DMS79 (cell line): ENCODE measurements at regions not wholly inside any gene's neighbourhood (a gene's known extent, or its start where the extent isn't known, plus 50 kb on each side); places are given as distances from the start of the nearest gene placed in this dataset.

Experiments
- DNase-seq: peaks from one replicate; lab custom pipeline; 2025; lab: John Stamatoyannopoulos, UW

- no peak for DNase-seq
These were observed 299.5 kb downstream of the BUD13 start for GRCh38 chr11:116473206-116473769.

- no peak for DNase-seq
These were observed 300.1 kb downstream of the BUD13 start for GRCh38 chr11:116472651-116473050.

GRCh38 chr11:116471608-116472256 is 301.1 kb downstream of the BUD13 start:
- no peak for DNase-seq

GRCh38 chr11:116468699-116469098 is 304.1 kb downstream of the BUD13 start:
- no peak for DNase-seq

- no peak for DNase-seq
These were observed 305.0 kb downstream of the BUD13 start for GRCh38 chr11:116467823-116468222.

- no peak for DNase-seq
These were observed 306.0 kb downstream of the BUD13 start for GRCh38 chr11:116466801-116467200.

- no peak for DNase-seq
These were observed 306.6 kb downstream of the BUD13 start for GRCh38 chr11:116466191-116466590.

GRCh38 chr11:116465056-116465455 is 307.7 kb downstream of the BUD13 start:
- peak; percentile 15 for DNase-seq

- no peak for DNase-seq
These were observed 311.0 kb downstream of the BUD13 start for GRCh38 chr11:116461789-116462188.

- no peak for DNase-seq
These were observed 312.4 kb downstream of the BUD13 start for GRCh38 chr11:116460156-116460920.

GRCh38 chr11:116459185-116460045 is 313.4 kb downstream of the BUD13 start:
- no peak for DNase-seq

- DNase-seq = no peak
These were observed 314.2 kb downstream of the BUD13 start for GRCh38 chr11:116458546-116458945.

- no peak for DNase-seq
These were observed 315.3 kb downstream of the BUD13 start for GRCh38 chr11:116457336-116458007.

GRCh38 chr11:116454951-116455350 is 317.8 kb downstream of the BUD13 start:
- no peak for DNase-seq

- no peak for DNase-seq
These were observed 318.7 kb downstream of the BUD13 start for GRCh38 chr11:116454020-116454645.

GRCh38 chr11:116452461-116452860 is 320.3 kb downstream of the BUD13 start:
- no peak for DNase-seq

- no peak for DNase-seq
These were observed 323.3 kb downstream of the BUD13 start for GRCh38 chr11:116449522-116449921.

- DNase-seq = no peak
These were observed 326.5 kb downstream of the BUD13 start for GRCh38 chr11:116446048-116446941.

GRCh38 chr11:116445108-116446047 is 327.4 kb downstream of the BUD13 start:
- no peak for DNase-seq
